ENCODE measurements at regions not wholly inside any gene's neighbourhood (a gene's known extent, or its start where the extent isn't known, plus 50 kb on each side); places are given as distances from the start of the nearest gene placed in this dataset.
"Not testable (repeated sequence)": the region's sequence is repeated elsewhere in the genome, so short reads cannot be mapped to it uniquely, and the experiment has no call there.

DNA sequence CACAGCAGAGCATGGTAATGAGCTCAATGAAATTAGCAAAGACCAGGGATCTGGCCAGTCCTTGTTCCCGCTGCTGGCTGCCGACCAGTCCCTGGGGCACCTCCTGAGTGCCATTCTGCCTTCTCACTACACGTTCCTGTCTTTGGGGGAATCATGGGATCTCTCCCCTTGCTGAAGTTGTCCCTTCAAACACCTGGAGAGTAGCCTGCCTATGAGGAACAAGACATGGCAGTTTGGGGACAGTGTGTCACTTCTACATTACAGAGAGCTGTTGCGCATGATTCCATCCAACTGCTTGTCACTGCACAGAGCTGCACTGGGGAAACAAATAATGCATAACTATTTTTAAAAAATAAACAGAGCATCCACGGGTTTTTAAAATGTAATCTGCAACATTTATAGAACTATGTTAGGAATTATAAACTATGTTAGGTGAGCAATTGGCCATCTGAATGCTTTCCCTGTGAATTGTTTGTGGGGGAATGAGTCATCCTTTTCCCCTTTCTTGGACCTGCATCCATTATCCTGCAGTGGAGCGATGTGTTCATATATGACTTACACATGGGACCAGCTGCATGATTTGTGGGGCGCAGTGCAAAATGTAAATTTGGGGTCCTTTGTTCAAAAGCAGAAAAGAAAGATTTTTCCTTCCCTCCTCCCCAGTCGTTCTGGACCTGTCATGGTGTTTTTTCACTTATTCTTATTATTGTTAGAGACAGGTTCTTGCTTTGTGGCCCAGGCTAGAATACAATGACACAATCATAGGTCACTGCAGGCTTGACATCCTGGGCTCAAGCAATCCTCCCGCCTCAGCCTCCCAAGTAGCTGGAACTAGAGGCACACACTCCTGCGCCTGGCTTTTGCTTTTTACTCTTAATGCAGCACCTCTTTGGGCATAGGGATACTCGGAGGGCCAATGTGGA, 115.0 kb upstream of the TBL1X start:
- no peak for DNase-seq

DNA sequence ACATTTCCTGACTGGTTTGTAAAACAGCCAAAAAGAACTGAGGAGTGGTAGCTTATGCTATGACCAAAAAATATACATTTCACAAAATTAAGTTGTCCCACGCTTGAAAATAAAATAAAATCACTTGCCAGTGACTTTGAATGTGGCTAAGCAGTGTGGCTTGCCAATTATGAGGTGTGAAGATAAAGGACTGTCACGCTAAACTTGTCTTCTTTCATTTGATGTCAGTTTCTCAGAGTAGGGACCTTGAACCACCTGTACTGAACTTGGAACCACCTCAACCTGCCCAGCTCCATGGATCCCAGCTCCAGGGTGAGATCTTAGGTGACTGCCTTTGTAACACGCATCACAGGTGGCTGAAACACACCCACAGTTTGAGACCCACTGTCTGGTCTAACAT, 113.7 kb upstream of the TBL1X start:
- no peak for DNase-seq

GRCh38 chrX:9352243-9352642, 112.6 kb upstream of the TBL1X start:
- no peak for DNase-seq

DNA sequence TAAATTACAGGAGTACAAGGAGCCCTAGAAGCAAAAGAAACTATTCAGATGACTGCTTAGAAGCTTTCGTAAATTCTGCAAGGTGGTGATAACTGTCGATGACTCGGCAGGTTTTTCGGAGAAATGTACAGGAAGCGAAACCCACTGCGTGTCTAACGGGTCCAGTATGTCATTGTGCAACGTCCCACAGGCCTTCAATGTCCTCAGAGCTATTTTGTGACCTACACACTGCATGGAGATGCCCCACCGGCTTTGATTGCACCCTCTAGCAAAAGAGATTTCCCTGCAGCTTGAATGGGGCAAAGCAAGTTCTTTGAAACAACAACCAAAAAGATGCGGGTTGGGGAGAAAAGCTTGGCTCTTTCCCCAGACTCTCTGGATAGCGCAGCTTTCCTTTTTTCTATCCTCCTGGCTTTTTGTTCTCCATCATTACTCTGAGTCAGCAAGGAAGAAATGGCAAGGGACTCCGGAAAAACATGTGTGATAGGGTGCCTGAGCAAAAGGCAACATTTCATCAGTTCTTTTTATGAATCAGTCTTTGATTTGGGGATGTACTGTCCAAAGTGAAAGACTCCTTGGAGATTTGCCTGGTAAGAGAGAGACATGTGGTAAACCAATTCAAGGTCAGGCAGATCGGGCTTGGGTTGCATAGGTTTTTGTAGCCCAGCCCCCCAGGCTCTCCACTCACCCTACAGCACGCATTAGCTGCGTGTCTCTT, 112.0 kb upstream of the TBL1X start:
- no peak for DNase-seq

DNA sequence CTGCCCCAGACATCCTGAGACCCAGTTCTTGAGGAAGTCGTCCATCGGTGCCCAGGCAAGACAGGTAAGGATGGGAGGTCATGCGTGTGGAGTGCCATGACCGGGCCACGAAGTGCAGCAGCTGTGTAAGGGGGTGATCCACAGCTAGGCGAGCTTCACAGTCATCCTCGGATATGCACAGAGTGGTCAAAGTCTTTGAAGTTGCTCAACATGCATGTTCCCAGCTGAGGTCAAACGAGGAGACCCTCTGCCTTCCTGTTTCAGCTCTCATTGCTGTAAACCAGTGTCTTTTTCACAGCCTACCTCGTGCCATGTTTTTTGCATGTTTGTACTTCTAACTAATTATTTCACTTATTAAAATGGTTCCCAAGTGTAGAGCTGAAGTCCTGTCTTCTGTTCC, 109.9 kb upstream of the TBL1X start:
- no peak for DNase-seq

- DNase-seq, result no peak
These were observed 109.1 kb upstream of the TBL1X start for GRCh38 chrX:9355739-9356138.

DNA sequence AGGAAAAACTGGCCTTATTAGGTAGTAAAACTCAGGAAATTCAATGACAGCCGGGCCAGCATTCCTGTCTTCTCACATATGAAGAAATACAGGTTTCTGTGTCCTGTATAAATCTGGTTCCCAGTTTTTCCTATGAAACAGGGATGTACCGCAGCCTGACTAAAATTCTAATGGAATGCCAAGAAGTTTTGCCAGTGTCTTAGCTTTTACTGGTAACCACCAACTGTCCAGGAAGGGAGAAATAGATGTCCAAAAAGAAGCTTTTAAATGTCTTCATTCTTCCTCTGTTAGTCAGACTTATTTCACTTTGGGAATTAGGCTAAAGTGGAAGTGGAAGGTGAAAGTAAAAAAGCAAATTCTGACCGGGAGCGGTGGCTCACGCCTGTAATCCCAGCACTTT, 108.0 kb upstream of the TBL1X start:
- no peak for DNase-seq

DNA sequence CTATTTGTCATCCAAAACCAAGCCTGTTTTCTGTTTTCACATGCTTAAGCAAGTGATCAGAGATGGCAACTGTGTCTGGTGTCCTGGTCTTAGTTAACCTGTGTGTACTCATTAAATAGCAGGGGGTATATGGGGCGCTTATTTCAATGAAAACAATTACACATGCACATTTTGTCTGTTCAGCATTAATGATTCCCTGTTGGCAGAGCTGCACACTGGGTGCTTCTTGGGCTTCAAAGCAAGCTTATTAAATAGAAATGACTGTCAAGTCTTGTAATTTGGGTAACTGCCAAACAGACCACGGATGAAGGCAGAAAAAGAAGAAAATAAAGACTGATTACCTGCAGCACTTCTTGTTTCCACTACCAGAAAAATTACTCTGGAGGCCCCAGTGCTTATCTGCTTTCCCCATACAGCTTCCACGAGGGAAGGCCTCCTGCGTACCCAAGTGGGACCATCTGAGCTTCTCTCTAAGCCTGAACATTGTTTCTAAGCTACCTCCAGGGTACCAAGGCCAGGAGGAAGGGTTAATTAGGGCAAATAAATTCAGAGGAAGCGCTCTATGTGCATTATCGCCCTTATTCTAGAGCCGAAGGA, 107.2 kb upstream of the TBL1X start:
- no peak for DNase-seq

DNA sequence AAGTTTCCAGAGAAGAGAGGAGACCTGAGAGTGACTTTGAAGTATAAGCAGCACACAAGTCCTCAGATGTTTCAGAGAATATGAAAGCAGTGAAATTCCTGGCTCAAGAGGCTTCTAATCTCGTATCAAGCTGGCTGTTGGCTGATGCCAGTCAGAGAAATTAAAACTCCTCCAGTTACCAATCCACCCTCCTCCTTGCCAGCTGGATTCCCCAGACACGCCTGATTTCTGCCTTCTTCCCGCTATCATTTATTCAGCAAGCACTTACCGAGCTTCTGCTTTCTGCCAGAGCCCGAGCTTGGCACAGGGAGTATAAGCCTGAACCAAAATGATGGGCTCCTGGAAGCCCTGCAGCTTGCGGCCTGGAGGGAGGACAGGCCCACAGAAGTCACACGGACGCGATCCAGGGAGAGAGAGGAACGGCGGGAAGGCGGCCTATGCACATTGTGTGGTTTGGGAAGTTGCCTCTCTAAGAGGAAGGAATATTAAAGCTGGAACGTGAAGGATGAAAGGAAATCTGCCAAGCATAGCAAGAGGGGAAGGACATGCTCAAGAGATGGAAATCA, 102.4 kb upstream of the TBL1X start:
- no peak for DNase-seq

DNA sequence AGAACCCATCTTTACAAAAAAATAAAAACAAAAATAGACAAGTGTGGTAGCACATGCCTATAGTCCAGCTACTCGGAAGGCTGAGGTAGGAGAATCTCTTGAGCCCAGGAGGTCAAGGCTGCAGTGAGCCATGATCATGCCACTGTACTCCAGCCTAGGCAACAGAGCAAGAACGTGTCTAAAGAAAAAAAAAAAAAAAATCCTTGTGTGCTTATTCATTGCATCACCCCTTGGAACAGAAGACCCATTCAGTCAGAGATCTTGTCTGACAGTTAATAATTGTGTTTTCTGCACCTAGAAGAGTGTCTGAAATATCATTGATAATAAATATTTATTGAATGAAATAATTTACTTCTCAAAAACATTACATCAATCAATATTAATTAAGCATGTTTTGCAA, 97.4 kb upstream of the TBL1X start:
- DNase-seq, result no peak

DNA sequence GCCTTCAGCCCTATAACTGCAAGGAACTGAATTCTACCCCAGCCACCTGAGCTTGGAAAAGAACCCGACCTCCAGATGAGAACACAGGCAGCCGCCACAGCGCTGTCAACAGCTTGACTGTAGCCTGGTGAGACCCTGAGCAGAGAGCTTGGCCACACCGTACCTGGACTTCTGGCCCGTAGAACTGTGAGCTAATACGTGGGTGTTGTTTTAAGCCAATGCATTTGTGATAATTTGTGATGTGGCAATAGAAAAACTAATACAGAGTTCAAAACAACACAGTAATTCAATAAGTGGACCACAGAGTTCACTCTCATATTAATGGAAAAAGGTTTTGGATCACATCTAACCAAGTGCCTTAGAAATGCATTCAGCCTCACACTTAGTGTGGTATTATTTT, 96.6 kb upstream of the TBL1X start:
- DNase-seq, result no peak

- DNase-seq, result no peak
These were observed 95.0 kb upstream of the TBL1X start for GRCh38 chrX:9369802-9370291.

DNA sequence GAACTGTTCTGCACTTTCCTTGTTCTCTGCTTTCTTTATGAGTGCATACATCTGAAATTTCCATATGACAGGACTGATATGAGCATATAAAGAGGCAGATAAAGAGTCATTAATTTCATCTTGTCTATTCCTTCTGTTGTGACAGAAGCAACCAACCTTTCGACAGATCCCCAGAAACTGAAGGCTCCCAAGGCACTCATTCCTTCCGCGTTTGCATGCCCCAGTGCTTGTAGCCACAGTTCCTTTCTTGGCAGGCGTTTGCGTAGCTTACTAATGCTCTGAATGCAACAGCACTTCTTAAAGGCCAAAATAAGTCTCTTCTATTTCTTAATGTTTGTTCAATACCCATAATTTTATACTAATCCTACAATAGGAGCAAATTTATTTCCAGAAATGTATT, 94.0 kb upstream of the TBL1X start:
- no peak for DNase-seq

DNA sequence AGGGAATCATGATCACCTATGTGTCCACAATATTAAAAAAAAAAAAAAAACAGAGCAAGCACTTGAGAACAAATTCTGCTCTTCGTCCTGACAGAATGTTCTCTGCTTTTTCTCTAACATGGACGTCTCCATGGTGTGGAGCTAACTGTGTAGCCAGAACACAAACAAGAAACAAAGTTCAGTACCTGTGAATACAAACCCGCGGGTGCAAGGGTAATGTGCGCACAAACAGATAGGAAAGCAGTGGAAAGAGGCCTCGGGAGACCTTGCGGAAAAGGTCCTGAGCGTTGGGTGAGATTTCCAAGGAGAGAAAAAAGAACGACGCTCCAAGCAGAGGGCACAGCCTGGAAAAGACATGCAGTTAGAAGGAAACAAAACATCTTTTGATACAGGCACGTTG, 92.0 kb upstream of the TBL1X start:
- DNase-seq, result no peak

GRCh38 chrX:9373789-9374188, 91.1 kb upstream of the TBL1X start:
- no peak for DNase-seq

GRCh38 chrX:9374555-9374954, 90.3 kb upstream of the TBL1X start:
- DNase-seq, result no peak

DNA sequence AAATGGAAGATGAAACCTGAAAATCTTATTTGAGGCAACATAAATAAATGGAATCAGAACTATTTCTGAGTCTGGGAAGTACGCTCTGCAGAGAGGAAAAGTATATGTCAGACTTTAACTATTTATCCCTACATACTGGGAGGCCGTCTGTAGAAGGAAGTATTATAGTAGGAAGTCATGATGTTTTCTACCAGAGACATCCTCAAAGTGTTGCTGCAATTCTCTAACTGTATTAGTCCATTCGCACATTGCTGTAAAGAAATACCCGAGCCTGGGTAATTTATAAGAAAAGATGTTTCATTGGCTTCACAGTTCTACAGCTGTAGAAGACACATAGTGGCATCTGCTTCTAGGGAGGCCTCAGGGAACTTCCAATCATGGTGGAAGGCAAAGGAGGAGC, 88.7 kb upstream of the TBL1X start:
- no peak for DNase-seq

DNA sequence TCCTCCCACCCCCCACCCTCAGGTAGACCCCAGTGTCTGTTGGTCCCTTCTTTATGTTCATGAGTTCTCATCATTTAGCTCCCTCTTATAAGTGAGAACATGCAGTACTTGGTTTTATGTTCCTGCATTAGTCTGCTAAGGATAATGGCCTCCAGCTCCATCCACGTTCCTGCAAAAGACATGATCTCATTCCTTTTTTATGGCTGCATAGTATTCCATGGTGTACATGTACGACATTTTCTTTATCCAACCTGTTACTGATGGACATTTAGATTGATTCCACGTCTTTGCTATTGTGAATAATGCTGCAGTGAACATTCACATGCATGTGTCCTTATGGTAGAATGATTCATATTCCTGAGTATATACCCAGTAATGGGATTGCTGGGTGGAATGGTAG, 87.6 kb upstream of the TBL1X start:
- DNase-seq, result not testable (repeated sequence)

GRCh38 chrX:9378980-9379696, 85.7 kb upstream of the TBL1X start:
- DNase-seq, result no peak

GRCh38 chrX:9379697-9380551, 84.9 kb upstream of the TBL1X start:
- DNase-seq, result no peak

DNA sequence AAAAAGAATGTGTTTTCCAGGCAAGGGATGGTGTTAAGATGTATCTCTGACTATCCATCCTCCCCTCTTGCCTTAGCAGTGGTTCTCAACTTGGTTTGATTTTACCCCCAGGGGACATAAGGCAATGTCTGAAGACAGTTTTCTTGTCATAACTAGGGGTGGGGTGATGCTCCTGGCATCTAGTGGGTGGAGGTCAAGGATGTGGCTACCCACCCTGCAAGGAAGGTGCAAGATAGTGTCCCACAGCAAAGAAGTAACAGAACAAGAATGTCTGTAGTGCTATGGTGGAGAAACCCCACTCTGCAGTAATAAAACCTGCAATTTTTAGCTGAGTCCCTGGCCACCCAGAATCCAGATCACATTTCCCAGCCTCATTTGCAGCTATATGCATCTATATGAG, 81.2 kb upstream of the TBL1X start:
- DNase-seq, result no peak
